ENCODE measurements at regions not wholly inside any gene's neighbourhood (a gene's known extent, or its start where the extent isn't known, plus 50 kb on each side); places are given as distances from the start of the nearest gene placed in this dataset.

DNA sequence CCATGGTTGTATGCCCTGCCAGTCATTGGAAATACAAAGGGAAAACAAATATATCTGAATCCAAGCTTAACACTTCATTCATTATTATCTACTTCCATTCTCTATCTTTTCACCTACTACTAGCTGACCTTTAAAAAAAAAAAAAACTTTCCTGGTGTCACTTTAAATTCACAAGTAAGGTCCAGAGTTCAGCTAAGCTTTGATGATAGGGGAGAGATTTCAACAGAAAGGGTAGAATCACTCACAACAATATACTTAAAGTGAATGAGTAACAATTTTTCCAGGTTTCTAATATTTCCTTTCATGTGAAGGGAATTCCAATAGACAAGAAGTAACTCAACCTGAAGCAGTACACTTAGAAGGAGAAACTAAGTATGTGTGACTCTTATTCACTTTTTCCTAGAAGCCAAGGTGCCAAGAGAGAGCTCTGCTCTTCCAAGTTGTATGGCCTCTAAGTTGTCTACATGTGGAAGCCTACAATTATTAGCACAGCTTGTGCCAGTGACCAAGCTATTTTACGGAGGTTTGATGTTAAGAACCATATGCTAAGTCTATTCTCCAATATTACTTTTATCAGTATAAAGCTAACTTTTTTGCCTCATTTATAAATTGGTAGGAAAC lies 371.7 kb downstream of the TENT5A start:
- no peaks in the 10 kb centered on the region for H3K36me3 ChIP-seq
- no peak overlapping the region for H3K4me3 ChIP-seq
- H3K27ac ChIP-seq: no peak overlapping the region
- intact Hi-C loops (cut with DNase I; ENCODE audit: low total_unique reads): no loop called here
- no peaks in the 10 kb centered on the region for H3K9me3 ChIP-seq
- no peaks in the 10 kb centered on the region for H3K4me1 ChIP-seq
- no peak for DNase-seq
- no peaks in the 10 kb centered on the region for H3K27me3 ChIP-seq
- TF ChIP-seq, protein P1, sequence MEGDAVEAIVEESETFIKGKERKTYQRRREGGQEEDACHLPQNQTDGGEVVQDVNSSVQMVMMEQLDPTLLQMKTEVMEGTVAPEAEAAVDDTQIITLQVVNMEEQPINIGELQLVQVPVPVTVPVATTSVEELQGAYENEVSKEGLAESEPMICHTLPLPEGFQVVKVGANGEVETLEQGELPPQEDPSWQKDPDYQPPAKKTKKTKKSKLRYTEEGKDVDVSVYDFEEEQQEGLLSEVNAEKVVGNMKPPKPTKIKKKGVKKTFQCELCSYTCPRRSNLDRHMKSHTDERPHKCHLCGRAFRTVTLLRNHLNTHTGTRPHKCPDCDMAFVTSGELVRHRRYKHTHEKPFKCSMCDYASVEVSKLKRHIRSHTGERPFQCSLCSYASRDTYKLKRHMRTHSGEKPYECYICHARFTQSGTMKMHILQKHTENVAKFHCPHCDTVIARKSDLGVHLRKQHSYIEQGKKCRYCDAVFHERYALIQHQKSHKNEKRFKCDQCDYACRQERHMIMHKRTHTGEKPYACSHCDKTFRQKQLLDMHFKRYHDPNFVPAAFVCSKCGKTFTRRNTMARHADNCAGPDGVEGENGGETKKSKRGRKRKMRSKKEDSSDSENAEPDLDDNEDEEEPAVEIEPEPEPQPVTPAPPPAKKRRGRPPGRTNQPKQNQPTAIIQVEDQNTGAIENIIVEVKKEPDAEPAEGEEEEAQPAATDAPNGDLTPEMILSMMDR (IDR thresholded peaks at IDR 0.05): no peak

DNA sequence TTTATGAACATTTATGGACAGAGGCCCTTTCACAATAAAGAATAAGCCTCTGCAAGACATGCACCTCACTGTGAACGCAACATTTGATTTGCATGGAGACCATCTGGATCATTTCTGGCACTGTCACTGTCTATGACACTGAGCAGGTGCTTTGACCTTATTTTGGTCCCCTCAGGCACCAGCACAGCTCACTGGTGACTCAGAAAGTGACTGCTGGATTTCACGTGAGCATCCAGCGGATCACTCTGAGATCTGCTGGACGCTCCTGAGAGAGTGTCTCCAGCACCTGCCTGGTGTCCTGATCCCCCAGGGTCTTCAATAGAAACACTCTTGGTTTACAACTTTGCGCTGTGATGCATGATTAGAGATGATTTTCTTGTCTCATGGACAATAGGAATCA lies 375.7 kb downstream of the TENT5A start:
- intact Hi-C loops (cut with DNase I; ENCODE audit: low total_unique reads): no loop called here
- Histone ChIP-seq H3K4me1 (no peaks in the 10 kb centered on the region), H3K9me3 (no peaks in the 10 kb centered on the region), H3K27ac (no peak overlapping the region), H3K4me3 (no peak overlapping the region), H3K36me3 (no peaks in the 10 kb centered on the region), H3K27me3 (no peaks in the 10 kb centered on the region)
- TF ChIP-seq, protein P1 (IDR thresholded peaks at IDR 0.05): no peak
- DNase-seq: no peak

DNA sequence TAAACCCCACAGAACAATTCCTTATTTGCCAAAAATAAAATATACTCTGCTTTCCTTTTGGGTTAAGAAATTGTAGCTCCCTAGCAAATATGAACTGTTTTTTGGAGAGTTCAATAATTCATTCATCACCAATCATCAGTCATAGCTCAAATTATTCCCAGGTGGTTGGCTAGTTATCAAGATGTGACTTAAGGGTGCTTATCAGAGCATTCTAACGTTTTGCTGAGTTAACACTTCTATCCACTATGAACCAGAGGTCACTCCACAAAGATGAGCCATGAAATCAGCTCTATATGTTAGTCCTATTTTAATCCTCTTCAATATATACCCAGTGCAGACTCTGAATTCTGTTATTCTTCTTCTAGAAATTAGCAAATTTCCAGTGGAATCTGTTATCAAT lies 379.1 kb downstream of the TENT5A start:
- intact Hi-C loops (cut with DNase I; ENCODE audit: low total_unique reads): no loop called here
- Histone ChIP-seq H3K4me1 (no peaks in the 10 kb centered on the region), H3K27me3 (no peaks in the 10 kb centered on the region), H3K27ac (no peak overlapping the region), H3K4me3 (no peak overlapping the region), H3K9me3 (no peaks in the 10 kb centered on the region), H3K36me3 (no peaks in the 10 kb centered on the region)
- TF ChIP-seq, protein P1 (IDR thresholded peaks at IDR 0.05): no peak
- DNase-seq: no peak

DNA sequence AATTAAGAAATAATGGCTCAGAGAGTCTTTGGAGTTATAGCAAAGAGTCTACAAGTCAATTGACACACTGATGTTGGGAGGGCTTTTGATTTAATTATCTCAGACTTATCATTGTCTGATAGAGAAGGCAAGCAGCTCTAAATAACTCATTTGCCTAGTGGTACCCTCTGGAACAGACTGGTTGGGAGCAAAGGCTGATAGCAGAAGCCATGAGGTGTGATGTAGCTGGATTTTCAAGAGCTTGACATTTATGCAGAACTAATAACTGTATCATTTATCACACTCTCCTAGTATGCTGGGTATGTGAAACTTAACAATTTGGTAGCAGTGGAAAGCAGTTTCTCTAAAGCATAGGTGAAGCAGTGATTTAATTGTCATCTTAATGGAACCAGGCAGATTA lies 380.6 kb downstream of the TENT5A start:
- TF ChIP-seq, protein P1 (IDR thresholded peaks at IDR 0.05): no peak
- Histone ChIP-seq H3K36me3 (no peaks in the 10 kb centered on the region), H3K27ac (no peak overlapping the region), H3K9me3 (no peaks in the 10 kb centered on the region), H3K4me3 (no peak overlapping the region), H3K27me3 (no peaks in the 10 kb centered on the region), H3K4me1 (peaks cover 0 to 2% (median 0%) of the 10 kb centered on the region in 4 donors)
- DNase-seq: no peak
- intact Hi-C loops (cut with DNase I; ENCODE audit: low total_unique reads): no loop called here

DNA sequence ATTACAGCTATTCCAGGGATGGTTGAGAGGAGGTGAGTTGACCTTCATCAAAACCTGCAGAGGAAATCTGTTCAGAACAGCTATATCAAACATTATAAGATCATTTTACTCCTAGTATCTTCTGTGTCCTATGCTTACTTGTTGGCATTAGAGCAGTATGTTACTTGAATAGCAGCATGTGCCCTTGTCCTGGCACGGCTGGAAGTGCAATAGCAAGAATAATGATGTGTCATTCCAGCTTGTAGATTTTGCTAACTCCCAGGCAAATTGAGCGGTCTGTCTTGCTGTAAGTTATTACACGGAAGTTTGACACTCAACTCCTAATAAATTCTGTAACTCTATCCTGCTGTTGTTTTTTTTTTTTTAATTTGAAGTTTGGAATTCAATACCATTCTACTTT lies 385.5 kb downstream of the TENT5A start:
- Histone ChIP-seq H3K9me3 (no peaks in the 10 kb centered on the region), H3K4me1 (peaks cover 0 to 8% (median 2%) of the 10 kb centered on the region in 4 donors), H3K36me3 (no peaks in the 10 kb centered on the region), H3K4me3 (no peak overlapping the region), H3K27me3 (no peaks in the 10 kb centered on the region), H3K27ac (no peak overlapping the region)
- TF ChIP-seq, protein P1 (IDR thresholded peaks at IDR 0.05): no peak
- DNase-seq: peak in 1 of 2 donors; percentile 20
- intact Hi-C loops (cut with DNase I; ENCODE audit: low total_unique reads): no loop called here

DNA sequence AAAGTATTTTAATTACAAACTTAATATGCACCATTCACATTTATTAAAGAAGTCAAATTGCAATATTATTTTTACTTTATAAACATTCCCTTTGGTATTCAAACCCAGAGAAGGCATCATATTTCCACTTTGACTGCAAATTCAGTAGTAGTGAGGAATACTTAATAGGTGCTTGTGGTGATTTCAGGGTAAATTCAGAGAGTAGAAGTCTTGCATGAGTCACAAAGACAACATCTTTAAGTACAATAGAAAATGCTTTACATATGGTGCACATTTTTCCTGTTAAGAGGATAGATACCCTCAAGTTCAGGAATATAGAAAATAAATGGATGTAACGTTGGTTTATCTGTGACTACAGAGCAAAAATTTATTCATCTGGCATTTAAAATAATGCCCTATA lies 390.2 kb downstream of the TENT5A start:
- DNase-seq: no peak

More for the DNA sequence above, 390.2 kb downstream of the TENT5A start:
- Histone ChIP-seq H3K4me1 (peaks cover 0 to 8% (median 2%) of the 10 kb centered on the region in 4 donors), H3K36me3 (no peaks in the 10 kb centered on the region), H3K27ac (no peak overlapping the region), H3K9me3 (no peaks in the 10 kb centered on the region), H3K27me3 (no peaks in the 10 kb centered on the region), H3K4me3 (no peak overlapping the region)
- TF ChIP-seq, protein P1 (IDR thresholded peaks at IDR 0.05): no peak
- intact Hi-C loops (cut with DNase I; ENCODE audit: low total_unique reads): no loop called here
